ENCODE measurements at regions not wholly inside any gene's neighbourhood (a gene's known extent, or its start where the extent isn't known, plus 50 kb on each side); places are given as distances from the start of the nearest gene placed in this dataset.

- no peak for TF ChIP-seq ZFX (IDR thresholded peaks at IDR 0.05; ENCODE audit: borderline replicate concordance)
- TF ChIP-seq, protein P1, sequence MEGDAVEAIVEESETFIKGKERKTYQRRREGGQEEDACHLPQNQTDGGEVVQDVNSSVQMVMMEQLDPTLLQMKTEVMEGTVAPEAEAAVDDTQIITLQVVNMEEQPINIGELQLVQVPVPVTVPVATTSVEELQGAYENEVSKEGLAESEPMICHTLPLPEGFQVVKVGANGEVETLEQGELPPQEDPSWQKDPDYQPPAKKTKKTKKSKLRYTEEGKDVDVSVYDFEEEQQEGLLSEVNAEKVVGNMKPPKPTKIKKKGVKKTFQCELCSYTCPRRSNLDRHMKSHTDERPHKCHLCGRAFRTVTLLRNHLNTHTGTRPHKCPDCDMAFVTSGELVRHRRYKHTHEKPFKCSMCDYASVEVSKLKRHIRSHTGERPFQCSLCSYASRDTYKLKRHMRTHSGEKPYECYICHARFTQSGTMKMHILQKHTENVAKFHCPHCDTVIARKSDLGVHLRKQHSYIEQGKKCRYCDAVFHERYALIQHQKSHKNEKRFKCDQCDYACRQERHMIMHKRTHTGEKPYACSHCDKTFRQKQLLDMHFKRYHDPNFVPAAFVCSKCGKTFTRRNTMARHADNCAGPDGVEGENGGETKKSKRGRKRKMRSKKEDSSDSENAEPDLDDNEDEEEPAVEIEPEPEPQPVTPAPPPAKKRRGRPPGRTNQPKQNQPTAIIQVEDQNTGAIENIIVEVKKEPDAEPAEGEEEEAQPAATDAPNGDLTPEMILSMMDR (IDR thresholded peaks at IDR 0.05): no peak
- no peak overlapping the region for H3K27ac ChIP-seq
Measured at GRCh38 chr2:84290537-84290936, 168.5 kb downstream of the SUCLG1 start.

GRCh38 chr2:84288293-84288692, 170.8 kb downstream of the SUCLG1 start:
- no peak for TF ChIP-seq ZFX (IDR thresholded peaks at IDR 0.05; ENCODE audit: borderline replicate concordance)
- TF ChIP-seq, protein P1 (IDR thresholded peaks at IDR 0.05): no peak
- H3K27ac ChIP-seq: no peak overlapping the region

DNA sequence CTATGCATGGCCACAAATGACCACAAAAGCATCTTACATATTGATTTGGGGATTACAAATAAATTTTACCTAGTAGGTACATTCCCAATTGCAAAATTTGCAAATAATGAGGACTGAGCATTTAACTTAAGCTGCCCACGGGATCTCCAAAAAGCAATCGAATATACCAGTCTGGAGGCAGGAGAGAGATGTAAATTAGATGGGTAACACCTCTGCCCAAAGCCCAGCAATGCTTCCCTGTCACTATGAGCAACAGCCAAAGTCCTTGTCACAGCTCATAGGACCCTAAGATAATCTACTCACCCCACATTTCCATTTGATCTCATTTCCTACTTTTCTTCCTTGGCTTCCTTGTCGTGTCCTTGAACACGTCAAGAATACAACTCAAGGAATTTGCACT, 172.2 kb downstream of the SUCLG1 start:
- no peak overlapping the region for H3K27ac ChIP-seq
- TF ChIP-seq ZFX (IDR thresholded peaks at IDR 0.05; ENCODE audit: borderline replicate concordance): no peak
- TF ChIP-seq, protein P1 (IDR thresholded peaks at IDR 0.05): no peak

GRCh38 chr2:84285056-84285747, 173.9 kb downstream of the SUCLG1 start:
- TF ChIP-seq ZFX (IDR thresholded peaks at IDR 0.05; ENCODE audit: borderline replicate concordance): no peak
- TF ChIP-seq, protein P1 (IDR thresholded peaks at IDR 0.05): no peak
- no peak overlapping the region for H3K27ac ChIP-seq

DNA sequence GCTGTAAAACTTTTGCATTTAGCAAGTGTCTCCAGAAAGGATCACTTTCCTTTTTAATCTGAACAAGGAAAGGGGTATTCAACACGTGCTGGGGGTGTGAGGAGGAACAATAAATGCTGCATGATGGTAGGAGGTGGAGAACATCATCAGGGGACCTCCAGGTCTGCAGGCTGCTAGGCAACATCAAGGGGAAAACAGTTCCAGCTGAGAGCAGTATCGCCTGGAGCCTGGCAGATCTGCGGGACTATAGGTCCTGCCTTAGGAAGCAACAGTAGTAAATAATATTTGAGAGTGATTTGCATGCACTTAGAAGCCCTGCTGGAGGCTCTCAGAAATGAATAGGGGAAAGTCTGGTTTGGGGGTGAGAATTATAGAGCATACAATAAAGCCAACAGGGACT, 175.6 kb downstream of the SUCLG1 start:
- H3K27ac ChIP-seq: no peak overlapping the region
- TF ChIP-seq ZFX (IDR thresholded peaks at IDR 0.05; ENCODE audit: borderline replicate concordance): no peak
- TF ChIP-seq, protein P1 (IDR thresholded peaks at IDR 0.05): no peak

- TF ChIP-seq ZFX (IDR thresholded peaks at IDR 0.05; ENCODE audit: borderline replicate concordance): no peak
- TF ChIP-seq, protein P1 (IDR thresholded peaks at IDR 0.05): no peak
Measured at GRCh38 chr2:84281510-84281909, 177.6 kb downstream of the SUCLG1 start.

DNA sequence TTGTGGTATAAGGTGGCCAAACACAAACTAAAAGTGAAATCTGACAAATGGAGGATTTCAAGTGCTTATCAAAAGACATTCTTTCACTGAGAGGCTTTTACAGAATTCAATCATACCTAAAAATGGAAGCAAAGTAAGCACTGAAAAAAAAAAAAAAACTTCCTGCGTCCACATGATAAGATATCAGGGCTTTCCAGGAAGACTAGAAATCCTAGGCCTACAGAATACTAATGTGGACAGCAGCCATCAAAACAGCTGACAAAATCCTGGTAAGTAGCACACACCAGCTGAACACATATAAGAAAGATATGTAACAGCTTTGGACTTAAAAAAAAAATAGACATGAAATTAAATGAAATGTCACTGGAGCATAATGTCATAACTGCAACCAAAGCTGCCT, 178.2 kb downstream of the SUCLG1 start:
- no peak for TF ChIP-seq ZFX (IDR thresholded peaks at IDR 0.05; ENCODE audit: borderline replicate concordance)
- TF ChIP-seq, protein P1 (IDR thresholded peaks at IDR 0.05): no peak
- no peak overlapping the region for H3K27ac ChIP-seq

More at GRCh38 chr2:84281510-84281909, 177.6 kb downstream of the SUCLG1 start:
- H3K27ac ChIP-seq: no peak overlapping the region

All from 22Rv1 (cell line).